AML-193 (cell line): ENCODE measurements at regions not wholly inside any gene's neighbourhood (a gene's known extent, or its start where the extent isn't known, plus 50 kb on each side); places are given as distances from the start of the nearest gene placed in this dataset.
"Not testable (repeated sequence)": the region's sequence is repeated elsewhere in the genome, so short reads cannot be mapped to it uniquely, and the experiment has no call there.

ENCODE experiments used
- DNase-seq, 2 experiments: peaks; one replicate each; lab custom pipeline; 2025; lab: John Stamatoyannopoulos, UW

DNA sequence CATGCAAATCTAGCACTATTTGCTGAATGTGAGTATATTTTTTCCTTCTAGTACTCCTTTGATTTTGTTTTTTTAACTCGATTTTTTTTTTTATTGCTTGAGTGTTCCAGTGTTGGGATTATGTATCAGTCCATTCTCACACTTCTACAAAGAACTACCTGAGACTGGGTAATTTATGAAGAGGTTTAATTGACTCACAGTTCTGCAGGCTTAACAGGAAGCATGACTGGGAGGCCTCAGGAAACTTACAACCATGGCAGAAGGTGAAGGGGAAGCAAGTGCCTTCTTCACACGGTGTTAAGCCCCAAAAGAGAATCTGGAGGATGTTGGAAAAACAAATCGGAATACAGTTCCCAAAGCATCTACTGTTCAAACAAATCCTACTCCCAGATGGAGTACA is 69.1 kb downstream of the ZNF518B start:
- not testable (repeated sequence) for DNase-seq

- DNase-seq: no peak
These were observed 71.2 kb downstream of the ZNF518B start for GRCh38 chr4:10385994-10386394.

DNA sequence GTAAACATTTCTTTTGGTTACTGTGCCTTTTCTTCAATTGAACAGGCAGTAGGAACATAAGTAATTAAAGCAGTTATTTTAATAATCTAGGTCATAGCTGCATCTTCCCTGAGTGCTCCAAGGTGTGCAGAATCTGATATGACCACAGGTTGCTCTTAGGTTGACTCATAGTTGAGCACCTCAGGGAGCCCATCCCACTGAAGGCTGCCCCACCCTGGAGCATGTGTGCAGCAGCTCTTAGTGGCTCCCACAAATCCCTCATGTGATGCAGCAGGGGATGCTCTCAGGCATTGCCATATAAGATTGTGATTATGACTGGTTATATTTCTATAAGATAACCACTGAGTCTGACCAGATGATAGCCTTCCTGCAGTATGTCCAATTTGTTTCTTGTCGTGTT is 72.3 kb downstream of the ZNF518B start:
- no peak for DNase-seq

- no peak for DNase-seq
These were observed 73.8 kb downstream of the ZNF518B start for GRCh38 chr4:10383417-10383816.

DNA sequence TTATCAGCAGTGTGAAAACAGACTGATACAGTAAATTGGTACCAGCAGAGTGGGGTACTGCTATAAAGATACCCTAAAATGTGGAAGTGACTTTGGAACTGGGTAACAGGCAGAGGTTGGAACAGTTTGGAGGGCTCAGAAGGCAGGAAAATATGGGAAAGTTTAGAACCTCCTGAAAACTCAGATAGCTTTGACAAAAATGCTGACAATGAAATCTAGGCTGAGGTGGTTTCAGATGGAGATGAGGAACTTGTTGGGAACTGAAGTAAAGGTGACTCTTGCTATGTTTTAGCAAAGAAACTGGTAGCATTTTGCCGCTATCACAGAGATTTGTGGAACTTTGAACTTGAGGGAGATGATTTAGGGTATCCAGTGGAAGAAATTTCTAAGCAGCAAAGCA is 75.1 kb downstream of the ZNF518B start:
- not testable (repeated sequence) for DNase-seq

DNA sequence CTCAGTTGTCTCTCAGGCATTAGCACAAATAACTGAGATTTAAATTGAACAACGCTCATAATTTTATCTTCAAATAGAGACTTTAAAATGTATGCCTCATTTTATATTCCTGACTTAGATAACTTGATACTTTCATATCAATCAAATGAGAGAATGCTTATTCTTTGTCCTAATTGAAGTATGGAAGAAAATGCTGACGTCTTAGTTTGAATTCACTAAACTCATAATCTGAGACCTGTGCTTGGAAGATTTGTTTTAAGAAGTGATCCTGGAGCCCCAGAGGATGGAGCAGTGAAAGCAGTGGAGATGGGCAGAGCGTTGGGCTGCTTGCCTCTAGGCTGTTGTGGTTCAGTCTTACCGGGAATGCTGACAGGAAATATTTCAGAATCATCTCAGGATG is 76.1 kb downstream of the ZNF518B start:
- no peak for DNase-seq

DNA sequence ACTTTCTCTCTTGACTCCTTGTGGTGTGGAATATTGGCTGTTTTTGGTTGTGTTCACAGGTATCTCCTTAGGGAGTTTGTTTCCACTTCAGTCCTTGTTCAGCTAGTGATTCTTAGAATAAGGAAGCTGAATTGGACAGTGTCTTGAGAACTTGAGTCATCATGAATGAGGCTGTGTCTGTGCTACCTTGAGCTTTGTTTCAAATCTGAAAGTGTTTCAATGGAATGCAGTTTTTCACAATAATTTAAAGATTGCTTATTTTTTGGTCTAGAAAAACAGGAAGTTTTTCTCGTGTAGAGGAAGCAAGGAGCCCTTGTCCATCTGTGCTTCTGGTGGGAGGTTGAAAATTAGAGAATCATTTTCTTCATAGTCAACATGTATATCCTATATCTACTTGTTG is 76.5 kb downstream of the ZNF518B start:
- no peak for DNase-seq

- DNase-seq: no peak
These were observed 85.3 kb downstream of the ZNF518B start for GRCh38 chr4:10371869-10372471.

- DNase-seq: no peak
These were observed 86.1 kb downstream of the ZNF518B start for GRCh38 chr4:10371121-10371520.

- DNase-seq: no peak
These were observed 87.7 kb downstream of the ZNF518B start for GRCh38 chr4:10369517-10369916.

DNA sequence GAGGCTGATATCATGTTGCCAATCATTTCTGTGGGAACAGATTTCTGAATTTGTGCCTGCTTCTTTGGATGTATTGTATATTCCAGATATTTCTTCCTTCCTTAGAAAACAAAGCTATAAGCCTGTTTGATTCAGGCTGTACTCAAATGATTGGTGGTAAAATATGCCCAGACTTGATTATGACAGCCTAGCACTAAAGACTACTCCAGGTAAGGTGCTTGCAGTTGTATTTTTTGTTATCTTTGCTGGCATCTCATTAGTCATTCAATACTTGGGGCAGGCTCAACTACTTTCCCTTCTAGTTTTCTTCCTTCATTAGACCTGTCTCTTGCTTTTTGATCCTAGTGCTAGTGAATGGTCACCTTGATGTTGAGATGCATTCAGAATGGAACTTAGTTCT is 90.6 kb downstream of the ZNF518B start:
- DNase-seq: no peak

DNA sequence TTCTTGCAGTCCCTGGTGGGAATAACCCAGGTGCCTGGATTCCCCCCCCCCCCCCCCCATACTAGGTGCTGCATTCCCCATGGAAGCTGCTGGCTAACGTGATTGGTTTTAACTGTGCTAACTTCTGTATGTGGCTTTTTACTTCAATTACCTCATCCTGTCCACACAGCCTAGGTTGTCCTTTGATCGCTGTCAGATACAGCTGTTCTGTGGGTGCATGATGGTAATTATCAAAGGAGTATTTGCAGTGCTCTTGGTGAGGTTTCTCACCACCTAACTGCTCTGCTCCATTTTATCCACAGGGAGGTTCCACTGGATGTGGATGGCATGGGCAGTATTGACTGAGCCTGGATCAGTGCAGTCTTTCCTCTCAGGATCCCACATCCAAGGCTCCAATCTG is 93.0 kb downstream of the ZNF518B start:
- DNase-seq: no peak

GRCh38 chr4:10354746-10355145 is 102.5 kb downstream of the ZNF518B start:
- no peak for DNase-seq

- no peak for DNase-seq
These were observed 103.0 kb downstream of the ZNF518B start for GRCh38 chr4:10354225-10354624.

- DNase-seq: no peak
These were observed 104.1 kb downstream of the ZNF518B start for GRCh38 chr4:10353110-10353509.

DNA sequence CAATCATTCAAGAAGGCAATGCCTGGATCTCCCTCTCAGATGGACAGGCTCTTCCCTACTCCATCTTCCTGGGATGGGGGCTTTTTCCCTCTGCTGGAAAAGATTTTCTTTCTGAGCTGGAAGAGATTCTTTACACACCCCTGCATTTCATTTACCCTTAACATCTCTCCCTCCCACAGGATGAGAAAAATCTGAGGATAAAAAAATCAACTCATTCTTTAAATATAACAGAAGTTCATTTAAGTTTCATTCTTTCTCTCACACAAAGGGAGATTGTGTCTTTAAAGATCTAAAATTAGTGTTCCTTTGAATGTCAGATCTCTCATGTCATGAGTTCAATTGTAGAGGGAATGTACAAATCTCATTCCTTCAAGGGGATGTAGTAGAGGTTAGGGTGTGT is 109.0 kb downstream of the ZNF518B start:
- no peak for DNase-seq

DNA sequence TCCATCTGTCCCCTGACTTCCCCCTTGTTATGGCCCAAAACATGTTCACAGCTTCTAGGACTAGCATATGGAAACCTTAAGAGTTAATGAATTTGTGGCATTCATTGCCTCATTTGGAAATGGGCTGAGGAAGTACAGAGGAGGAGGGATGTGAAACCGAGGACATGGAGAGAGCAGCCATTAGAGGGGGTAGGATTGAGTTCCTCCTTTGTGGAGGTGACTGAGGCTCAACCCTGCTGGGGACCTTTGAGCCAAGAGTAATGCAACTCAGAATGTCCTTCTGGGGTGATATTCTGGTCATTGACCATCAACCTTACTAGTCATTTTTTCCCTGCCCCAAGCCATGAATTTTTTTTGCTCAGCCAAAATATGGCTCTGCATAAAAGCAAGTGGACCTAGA is 109.4 kb downstream of the ZNF518B start:
- DNase-seq: no peak

- no peak for DNase-seq
These were observed 109.9 kb downstream of the ZNF518B start for GRCh38 chr4:10347281-10347795.

DNA sequence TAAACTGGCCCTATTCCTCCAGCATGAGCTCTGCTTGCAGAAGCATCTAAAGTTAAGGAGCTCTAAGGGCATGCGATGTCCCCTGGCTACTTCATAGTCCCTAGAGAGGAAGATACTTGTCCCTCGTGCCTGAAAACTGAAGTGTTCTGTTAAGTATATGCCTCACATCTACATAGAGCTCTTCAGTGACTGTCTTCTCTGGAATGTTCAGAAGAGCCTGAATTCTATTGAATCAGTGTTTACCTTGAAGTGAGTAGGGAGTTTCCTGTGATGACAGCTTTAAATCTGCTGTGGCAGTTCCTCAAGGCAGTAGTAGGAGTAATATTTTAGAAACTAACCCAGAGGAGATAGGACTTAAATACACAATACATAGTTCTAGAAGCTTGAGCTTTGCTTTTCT is 111.2 kb downstream of the ZNF518B start:
- DNase-seq: no peak

DNA sequence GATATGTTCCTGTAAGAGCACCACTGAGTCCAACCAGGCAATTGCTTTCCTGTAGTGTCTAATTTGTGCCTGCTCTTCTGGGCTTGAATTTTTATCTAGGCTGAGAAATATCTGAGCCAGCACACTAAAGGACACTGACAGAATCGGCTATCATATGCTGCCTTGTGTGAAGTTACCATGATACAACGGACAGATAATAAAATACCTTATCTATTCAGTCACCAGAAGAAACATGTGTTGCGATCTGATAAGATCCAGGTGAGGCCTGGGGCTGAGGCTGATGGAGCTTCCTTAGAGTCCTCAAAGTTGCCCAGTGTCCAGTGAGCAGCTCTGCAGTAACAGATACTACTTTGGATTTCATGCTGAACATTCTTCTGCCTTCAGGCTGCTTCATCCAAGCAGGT is 111.8 kb downstream of the ZNF518B start:
- DNase-seq: no peak

DNA sequence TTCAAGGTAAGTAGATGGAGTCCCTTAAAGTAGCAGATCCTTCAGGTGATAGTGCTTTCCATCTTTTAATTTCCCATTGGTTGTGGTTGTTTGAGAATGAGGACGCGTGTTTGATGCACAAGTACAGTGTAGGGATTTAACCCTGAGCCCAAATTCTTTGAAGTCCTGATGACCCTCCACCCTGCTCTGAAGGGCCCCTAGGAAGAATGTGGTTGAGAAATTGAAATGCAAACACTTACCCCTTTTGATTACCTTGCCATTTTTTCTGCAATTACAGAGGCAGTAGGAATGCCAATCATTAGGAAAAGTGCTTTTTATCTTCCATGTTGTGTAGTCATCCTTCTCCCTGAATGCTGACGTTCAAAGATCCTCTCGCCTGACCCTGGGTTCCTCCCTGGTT is 112.4 kb downstream of the ZNF518B start:
- DNase-seq: no peak

DNA sequence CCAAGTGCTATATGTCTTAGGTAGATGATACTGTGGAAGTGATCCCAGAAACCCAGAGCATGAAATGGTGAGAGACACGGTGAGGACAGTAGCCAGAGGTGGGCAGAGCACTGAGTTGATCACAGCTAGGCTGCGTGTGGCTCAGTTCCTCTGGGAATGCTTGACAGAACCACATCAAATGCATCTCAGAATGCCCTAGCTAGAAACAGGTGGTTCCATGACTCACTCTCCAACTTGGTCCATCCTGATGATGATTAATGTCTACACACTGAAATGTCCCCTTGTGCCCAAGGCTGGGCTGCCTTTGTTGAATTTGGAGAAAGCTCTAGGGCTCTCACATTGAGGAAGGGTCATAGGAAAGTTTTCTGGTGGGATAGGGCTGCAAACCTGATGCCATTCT is 113.6 kb downstream of the ZNF518B start:
- DNase-seq: no peak

- DNase-seq: no peak
These were observed 114.4 kb downstream of the ZNF518B start for GRCh38 chr4:10342866-10343265.

DNA sequence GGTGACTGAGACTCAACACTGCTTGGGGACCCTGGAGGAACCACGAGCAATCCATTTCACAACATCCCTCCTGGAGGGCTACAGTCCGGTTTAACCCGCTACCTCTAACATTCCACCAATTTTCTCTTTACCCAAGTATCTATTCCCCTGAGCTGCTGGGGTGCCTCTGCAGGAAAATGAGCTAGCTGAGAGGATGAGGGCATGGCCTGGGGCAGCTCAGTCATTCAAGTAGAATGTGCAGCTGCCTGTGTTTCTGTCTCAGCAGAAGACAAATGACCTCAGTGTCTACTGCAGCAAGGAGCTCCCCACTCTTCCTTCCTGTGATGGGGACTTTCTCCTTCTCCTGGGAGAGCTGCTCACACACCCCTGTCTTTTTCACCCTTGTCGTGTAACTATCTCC is 120.8 kb downstream of the ZNF518B start:
- DNase-seq: no peak

GRCh38 chr4:10335050-10335449 is 122.2 kb downstream of the ZNF518B start:
- DNase-seq: no peak
